ENCODE measurements at regions not wholly inside any gene's neighbourhood (a gene's known extent, or its start where the extent isn't known, plus 50 kb on each side); places are given as distances from the start of the nearest gene placed in this dataset.

DNA sequence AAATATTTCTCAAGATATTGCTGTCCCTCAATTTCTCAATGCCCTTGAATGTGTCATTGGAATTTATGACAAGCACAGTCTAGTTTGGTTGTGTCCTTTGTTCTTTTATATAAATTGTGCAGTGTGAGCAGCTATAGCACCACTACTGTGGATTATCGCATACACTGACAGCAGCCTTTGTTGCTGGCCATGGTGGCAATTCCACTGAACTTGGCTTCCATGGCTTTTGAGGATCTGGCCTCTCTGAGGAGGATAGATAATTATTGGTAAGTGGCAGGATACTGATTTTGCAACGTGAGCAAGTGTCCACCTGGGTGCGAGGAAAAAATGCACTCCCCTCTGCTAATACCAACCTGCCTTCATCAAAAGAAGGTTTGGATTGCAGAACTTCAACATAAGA is 84.0 kb downstream of the RDH14 start:
- TF ChIP-seq CTCF (IDR thresholded peaks at IDR 0.05) = no peak
- TF ChIP-seq POLR2A (IDR thresholded peaks at IDR 0.05) = no peak
